ENCODE measurements at regions not wholly inside any gene's neighbourhood (a gene's known extent, or its start where the extent isn't known, plus 50 kb on each side); places are given as distances from the start of the nearest gene placed in this dataset.

DNA sequence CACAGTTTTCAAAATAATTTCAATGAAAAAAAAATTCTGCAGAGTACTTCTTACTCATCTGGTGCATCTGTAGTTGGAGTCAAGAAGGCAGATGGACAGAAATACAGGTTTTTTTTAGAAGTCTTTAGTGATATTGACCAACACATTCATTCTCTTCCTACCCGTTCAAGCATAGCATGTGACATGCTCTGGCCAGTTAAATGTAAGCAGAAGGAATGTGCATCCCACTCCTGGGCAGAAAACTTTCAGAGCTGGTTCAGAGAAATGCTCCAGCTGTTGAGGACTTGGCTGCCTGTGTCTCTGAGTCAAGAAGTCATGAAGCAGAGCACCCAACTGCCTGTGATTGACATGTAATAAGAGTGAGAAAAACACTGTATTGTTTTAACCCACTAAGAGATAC, 665.3 kb upstream of the IGFBP3 start:
- Histone ChIP-seq H3K4me3 (no peak overlapping the region), H3K27ac (no peak overlapping the region), H3K4me1 (no peaks in the 10 kb centered on the region), H3K9me3 (no peaks in the 10 kb centered on the region), H3K36me3 (no peaks in the 10 kb centered on the region), H3K27me3 (no peaks in the 10 kb centered on the region)
- no peak for DNase-seq (ENCODE audit: low spot score in 2 of 2)
- WGBS, 2 donors, result 44 to 61% methylated on average over 1 of the region's 1 CpG
- TF ChIP-seq, protein P1, sequence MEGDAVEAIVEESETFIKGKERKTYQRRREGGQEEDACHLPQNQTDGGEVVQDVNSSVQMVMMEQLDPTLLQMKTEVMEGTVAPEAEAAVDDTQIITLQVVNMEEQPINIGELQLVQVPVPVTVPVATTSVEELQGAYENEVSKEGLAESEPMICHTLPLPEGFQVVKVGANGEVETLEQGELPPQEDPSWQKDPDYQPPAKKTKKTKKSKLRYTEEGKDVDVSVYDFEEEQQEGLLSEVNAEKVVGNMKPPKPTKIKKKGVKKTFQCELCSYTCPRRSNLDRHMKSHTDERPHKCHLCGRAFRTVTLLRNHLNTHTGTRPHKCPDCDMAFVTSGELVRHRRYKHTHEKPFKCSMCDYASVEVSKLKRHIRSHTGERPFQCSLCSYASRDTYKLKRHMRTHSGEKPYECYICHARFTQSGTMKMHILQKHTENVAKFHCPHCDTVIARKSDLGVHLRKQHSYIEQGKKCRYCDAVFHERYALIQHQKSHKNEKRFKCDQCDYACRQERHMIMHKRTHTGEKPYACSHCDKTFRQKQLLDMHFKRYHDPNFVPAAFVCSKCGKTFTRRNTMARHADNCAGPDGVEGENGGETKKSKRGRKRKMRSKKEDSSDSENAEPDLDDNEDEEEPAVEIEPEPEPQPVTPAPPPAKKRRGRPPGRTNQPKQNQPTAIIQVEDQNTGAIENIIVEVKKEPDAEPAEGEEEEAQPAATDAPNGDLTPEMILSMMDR (IDR thresholded peaks at IDR 0.05), result no peak
- TF ChIP-seq EP300 (IDR thresholded peaks at IDR 0.05), result no peak

DNA sequence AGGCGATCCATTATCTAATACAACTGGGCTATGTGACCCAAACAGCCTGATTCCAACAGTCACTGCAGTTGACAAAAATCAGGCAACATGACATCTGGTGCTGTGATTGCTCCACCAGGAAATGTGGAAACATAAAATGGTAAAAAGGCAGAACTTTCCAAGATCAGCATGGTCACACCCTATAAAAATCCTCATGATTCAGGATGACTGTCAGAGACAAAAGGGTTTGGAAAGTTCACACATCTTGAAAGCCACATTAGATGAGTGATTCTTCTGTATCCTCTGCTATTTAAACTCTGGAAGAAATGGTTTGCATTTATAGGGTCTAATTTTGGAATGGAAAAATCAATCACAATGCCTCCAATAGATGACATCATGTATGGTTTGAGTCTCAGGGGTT, 662.6 kb upstream of the IGFBP3 start:
- H3K4me1 ChIP-seq, result no peaks in the 10 kb centered on the region
- WGBS, 2 donors, result 92 to 97% methylated on average over 1 of the region's 1 CpG
- DNase-seq (ENCODE audit: low spot score in 2 of 2), result peak in 1 of 2 donors; percentile 30
- no peak for TF ChIP-seq POLR2A (IDR thresholded peaks at IDR 0.05)
- TF ChIP-seq EP300 (IDR thresholded peaks at IDR 0.05), result peak in 1 of 2 donors; percentile 61
- no peaks in the 10 kb centered on the region for H3K36me3 ChIP-seq
- H3K27ac ChIP-seq, result no peak overlapping the region
- H3K9me3 ChIP-seq, result no peaks in the 10 kb centered on the region
- no peaks in the 10 kb centered on the region for H3K27me3 ChIP-seq
- H3K4me3 ChIP-seq, result no peak overlapping the region

DNA sequence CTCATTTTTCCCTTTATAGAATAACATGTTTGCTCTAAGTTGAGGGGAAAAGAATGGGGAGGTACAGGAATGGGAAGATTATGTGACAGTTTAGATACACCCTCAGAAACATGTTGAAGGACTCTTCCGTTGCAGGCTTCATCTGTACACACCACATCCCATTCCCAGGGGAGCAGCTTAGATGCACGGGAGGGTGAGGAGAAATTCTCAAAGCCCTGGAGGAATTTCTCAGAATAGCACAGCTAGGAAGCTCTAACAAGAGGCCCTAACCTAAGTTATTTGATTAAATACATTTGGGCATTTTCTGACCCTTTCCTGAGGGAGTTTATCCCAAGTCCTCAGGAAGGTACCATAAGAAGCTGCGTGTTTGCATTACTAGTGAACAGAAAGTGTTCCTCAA, 660.2 kb upstream of the IGFBP3 start:
- no peaks in the 10 kb centered on the region for H3K36me3 ChIP-seq
- no peaks in the 10 kb centered on the region for H3K4me1 ChIP-seq
- no peak overlapping the region for H3K4me3 ChIP-seq
- no peak overlapping the region for H3K27ac ChIP-seq
- TF ChIP-seq, protein P1 (IDR thresholded peaks at IDR 0.05), result no peak
- TF ChIP-seq POLR2A (IDR thresholded peaks at IDR 0.05) (no peak), EP300 (IDR thresholded peaks at IDR 0.05) (no peak)
- no peak for DNase-seq (ENCODE audit: low spot score in 2 of 2)
- H3K9me3 ChIP-seq, result no peaks in the 10 kb centered on the region
- 76 to 89% methylated on average over 3 of the region's 3 CpGs for WGBS, 2 donors
- H3K27me3 ChIP-seq, result no peaks in the 10 kb centered on the region

DNA sequence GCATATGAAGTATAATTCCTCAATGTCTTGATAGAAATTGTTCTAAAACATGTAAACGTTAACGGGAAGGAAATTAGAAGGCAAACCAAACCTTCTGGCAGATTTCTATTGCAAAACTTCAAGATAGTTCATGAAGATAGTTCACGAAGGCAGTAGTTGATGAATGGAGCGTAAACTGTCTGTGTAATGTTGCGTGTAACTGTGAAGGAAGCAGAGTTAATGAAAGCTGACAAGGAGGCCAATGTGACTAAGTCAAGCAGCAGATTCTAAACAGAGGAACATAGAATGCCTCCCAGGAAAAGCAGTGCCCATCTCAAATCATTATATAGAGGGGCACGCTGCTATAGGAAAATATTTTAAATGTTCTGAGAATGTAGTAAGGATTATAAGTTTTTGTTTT, 659.7 kb upstream of the IGFBP3 start:
- Histone ChIP-seq H3K9me3 (no peaks in the 10 kb centered on the region), H3K27ac (no peak overlapping the region), H3K27me3 (no peaks in the 10 kb centered on the region), H3K4me1 (no peaks in the 10 kb centered on the region), H3K36me3 (no peaks in the 10 kb centered on the region), H3K4me3 (no peak overlapping the region)
- TF ChIP-seq EP300 (IDR thresholded peaks at IDR 0.05) (no peak), POLR2A (IDR thresholded peaks at IDR 0.05) (no peak)
- TF ChIP-seq, protein P1 (IDR thresholded peaks at IDR 0.05), result no peak
- 84 to 87% methylated on average over 6 of the region's 6 CpGs for WGBS, 2 donors
- no peak for DNase-seq (ENCODE audit: low spot score in 2 of 2)

DNA sequence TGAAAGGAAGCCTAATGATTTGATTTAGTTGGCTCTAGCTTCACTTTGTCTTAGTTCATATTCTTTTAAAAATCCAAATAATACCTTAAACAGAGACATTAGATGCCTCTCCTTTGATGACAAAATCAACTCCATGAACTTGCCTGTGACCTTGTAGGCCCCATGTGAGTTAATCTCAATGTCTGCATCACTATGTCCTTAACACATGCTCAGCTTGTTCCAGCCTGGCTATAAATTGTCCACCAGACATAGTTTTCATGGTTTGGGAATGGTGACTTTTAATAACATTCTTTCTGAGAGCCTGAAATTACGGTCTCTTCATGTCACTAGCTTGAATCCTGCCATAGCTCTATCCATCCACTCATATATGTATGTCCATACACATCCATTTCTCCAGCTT, 656.3 kb upstream of the IGFBP3 start:
- Histone ChIP-seq H3K27me3 (no peaks in the 10 kb centered on the region), H3K4me1 (no peaks in the 10 kb centered on the region)
- 80 to 85% methylated on average over 1 of the region's 1 CpG for WGBS, 2 donors

More for the DNA sequence above, 656.3 kb upstream of the IGFBP3 start:
- Histone ChIP-seq H3K27ac (peak overlapping the region in 1 of 4 donors; percentile 36), H3K36me3 (no peaks in the 10 kb centered on the region), H3K4me3 (no peak overlapping the region), H3K9me3 (peaks cover 0 to 4% (median 0%) of the 10 kb centered on the region in 4 donors)
- TF ChIP-seq EP300 (IDR thresholded peaks at IDR 0.05), result no peak
- TF ChIP-seq, protein P1 (IDR thresholded peaks at IDR 0.05), result no peak
- no peak for TF ChIP-seq POLR2A (IDR thresholded peaks at IDR 0.05)
- no peak for DNase-seq (ENCODE audit: low spot score in 2 of 2)
